ENCODE measurements at regions not wholly inside any gene's neighbourhood (a gene's known extent, or its start where the extent isn't known, plus 50 kb on each side); places are given as distances from the start of the nearest gene placed in this dataset.

DNA sequence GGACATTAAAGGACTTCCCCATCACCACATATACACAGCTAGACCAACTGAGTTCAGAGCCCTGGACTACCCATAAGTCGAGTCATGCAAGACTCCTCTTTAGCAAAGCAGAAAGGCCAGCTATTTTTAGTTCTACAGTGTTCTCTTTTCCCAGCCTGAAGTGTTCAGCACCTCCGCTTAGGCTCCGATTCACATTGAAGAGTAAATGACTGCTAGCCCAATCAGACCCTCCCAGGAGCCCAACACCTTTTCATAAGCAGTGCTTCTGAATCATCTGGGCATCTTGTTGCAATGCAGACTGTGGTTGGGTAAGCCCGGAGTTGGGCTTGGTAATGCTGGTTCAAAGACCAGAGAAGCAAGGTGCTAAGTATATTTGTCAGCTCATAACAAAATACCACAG, 73.6 kb upstream of the KCNK12 start:
- TF ChIP-seq EP300 (IDR thresholded peaks at IDR 0.05) (no peak), POLR2AphosphoS5 (IDR thresholded peaks at IDR 0.05) (no peak)
